Kidney capillary endothelial cell (primary cell): ENCODE measurements at regions not wholly inside any gene's neighbourhood (a gene's known extent, or its start where the extent isn't known, plus 50 kb on each side); places are given as distances from the start of the nearest gene placed in this dataset.
A peak's percentile ranks its signal among the peaks of the same experiment; 100 is the strongest.
"Not testable (repeated sequence)": the region's sequence is repeated elsewhere in the genome, so short reads cannot be mapped to it uniquely, and the experiment has no call there.

Source experiments
- DNase-seq: peaks from one replicate; pipeline ENCODE4 v3.0.0-alpha.2; 2018; ENCODE audit warnings: low spot score

DNA sequence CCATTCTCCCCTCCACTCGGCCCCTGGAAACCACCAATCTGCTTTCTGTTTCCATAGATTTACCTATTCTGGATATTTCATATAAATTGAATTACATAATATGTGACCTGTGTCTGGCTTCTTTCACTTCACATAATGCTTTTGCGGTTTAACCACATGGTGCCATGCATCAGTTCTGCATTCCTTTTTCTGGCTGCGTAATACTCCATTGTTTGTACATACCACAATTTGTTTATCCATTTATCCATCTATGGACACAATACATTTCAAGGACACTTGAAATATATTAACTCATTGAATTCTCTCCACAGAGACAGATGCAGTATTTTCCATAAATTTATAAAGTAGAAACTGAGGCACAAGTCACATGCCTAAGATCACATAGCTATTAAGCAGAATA, 110.3 kb upstream of the ETV6 start:
- DNase-seq: no peak

GRCh38 chr12:11540156-11540555, 109.3 kb upstream of the ETV6 start:
- DNase-seq: no peak

DNA sequence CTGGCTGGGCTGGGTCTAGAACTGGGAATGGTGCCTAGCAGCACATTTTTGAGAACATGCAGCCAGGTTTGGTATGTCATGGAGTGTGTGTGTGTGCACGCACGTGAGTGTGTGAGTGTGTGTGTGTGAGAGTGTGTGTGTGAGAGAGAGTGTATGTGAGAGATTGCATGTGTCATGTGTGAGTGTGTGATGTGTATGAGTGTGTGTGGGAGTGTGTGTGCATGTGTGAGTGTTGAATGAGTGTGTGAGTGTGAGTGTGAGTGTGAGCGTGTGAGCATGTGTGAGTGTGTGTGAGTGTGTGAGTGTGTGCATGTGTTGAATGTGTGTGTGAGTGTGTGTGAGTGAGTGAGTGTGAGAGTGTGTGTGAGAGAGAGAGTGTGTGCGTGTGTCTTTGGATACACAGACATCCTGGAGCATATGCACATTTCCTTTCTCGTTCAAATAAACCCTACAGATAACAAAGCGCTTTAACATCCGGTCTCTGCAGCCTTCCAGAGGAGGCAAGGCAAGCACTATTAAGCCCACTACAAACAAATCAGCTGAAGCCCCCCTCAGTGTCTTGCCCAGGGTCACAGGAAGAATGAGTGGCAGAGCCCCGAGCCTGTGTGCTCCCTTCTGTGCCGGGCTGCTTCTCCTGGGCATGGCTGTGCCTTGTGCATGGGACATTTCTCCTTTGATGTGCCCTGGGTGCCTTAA, 108.7 kb upstream of the ETV6 start:
- DNase-seq: no peak

- DNase-seq: no peak
Measured at GRCh38 chr12:11542599-11542998, 106.9 kb upstream of the ETV6 start.

GRCh38 chr12:11543457-11544158, 105.9 kb upstream of the ETV6 start:
- DNase-seq: no peak

DNA sequence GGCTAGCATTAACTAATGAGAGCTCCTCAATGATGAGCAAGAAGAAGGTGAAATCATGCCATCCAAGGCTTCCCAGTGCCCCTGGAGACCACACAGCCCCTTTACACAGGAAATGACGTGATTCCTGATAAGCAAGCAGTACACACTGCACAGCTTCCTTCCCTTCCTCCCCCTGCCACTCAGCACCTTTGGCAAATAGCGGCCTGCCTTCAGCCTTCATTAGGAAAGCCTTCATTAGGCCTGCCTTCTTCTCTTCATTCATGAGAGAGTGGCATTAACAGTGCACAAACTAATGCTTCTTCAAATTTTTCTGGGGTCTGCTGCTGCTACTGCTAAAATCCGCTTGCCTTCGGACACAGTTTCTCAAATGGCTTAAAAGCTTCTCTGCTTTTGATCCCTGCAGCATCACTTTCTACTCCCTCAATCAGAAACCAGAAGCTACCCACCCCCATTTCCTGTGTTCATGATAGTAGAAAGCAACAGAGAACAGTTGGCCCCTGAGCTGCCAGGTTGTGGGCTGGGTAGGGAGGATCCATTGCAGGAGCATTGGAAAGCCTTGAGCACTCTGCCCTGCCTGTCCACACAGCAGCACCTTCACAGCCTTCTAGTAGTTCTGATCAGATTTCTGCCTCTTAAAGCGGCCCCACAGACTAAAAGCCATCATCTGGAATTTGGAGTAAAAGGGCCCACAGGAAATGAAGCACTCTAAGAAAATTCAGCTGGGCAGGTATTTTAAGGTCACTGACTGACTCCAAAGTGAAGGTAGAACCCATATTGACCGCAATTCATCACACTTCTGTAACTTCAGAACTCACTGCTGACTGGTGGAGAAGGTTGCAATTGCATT, 103.8 kb upstream of the ETV6 start:
- peak; percentile 19 for DNase-seq

- not testable (repeated sequence) for DNase-seq
Measured at GRCh38 chr12:11546582-11547270, 102.7 kb upstream of the ETV6 start.

- not testable (repeated sequence) for DNase-seq
Measured at GRCh38 chr12:11547271-11547646, 102.2 kb upstream of the ETV6 start.

- no peak for DNase-seq
Measured at GRCh38 chr12:11549119-11549518, 100.4 kb upstream of the ETV6 start.

DNA sequence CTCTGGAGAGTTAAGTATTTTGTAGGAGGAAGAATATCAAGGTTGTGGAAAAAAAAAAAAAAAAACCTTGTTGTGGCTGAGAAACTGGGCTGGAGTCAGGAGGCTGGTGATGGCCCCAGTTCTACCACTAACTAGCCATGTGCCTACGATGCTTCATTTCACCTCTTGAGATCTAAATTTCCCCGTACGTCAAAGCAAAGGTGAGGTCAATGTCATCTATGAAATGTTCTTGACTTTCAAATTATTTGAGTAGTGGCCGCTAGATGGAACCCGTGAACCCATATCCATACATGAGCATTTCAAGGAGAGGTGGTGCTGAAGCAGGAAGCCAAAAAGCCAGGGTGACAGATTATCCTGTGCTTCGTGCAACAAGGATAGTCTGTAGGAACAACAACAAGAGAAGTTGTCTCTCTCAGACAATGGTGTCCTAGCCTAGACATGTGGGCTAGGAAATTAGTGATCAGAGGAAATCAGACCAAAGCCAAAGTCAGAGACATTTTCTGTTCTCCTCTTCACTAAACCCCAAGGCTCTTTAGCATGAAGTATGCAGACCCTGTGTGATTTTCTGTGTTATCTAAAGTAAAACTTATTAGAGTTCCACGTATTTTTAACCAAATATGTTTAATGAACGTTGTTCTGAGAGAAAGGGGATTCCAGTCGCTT, 95.5 kb upstream of the ETV6 start:
- peak; percentile 60 for DNase-seq

- DNase-seq: no peak
Measured at GRCh38 chr12:11555195-11555594, 94.3 kb upstream of the ETV6 start.

DNA sequence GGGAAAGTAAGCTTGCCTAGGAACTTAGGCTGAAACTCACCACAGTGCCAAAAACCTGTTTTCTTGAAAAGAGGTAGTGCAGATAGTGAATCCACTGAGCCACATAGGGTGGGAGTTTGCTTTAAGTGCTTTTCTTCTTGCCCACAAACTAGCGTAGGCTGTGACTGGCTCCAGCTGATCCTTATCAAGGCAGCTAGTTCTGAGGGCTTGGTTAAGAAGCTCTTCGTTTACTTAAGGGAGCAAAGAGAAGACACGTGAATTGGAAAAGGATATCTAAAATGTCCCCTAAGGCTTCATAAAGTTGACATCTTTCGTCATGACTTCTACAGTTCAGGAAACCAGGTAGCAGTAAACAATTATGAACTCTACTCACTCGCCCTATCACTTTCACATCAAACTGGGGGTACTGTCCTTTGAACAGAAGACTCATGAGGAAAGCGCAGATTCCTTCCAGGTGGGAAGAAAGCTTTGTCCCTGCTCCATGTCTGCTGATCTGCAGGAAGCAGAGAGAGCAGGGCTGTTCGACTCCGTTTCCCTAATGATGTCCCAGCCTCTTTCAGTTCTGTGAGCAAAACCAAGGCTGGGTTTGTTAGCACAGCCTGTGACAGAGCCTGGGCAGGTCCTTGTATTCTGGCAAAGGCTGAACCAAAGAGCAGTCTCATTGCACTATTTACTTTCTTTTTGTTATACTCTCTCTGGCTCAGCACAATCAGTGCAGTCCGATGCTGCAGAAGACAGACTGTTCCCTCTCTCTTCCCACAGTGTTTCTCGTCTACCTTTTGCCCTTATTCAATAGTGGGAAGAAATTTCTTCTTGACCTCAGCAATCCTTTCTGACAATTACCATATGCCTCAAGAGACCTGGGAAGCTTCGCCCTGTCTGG, 93.5 kb upstream of the ETV6 start:
- no peak for DNase-seq

GRCh38 chr12:11556682-11557081, 92.8 kb upstream of the ETV6 start:
- no peak for DNase-seq

DNA sequence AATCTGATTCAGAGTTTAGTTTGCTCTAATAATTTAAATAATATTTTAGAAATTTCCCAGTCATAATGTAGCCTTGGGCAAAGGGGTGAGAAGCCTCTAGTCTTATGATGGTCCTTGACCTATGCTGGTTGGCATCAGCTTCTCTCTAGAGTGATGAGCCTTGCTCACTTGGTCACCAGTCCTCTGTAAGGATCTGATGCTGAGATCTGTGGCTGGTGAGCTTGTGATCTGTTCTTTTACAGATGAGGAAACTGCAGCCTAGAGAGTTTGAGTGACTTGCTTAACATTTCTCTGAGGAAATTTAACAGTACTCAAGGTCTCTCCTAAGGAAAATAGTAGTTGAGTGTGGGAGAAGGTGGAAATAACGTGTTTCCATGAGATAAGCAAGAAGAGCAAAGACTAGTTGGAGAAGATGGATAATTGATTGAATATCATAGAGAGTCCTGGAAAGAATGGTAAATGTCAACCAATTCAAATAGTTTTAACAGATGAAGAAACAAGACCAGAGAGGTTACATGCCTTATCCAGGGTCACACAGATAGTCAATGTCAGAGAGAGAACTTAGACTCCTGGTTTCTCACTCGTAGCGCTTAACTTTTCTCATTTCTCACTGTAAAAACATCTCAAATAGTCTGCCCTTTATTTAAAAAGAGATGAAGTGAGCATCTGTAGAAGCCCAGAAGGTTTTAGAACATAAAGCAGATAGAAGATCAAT, 89.7 kb upstream of the ETV6 start:
- DNase-seq: no peak

DNA sequence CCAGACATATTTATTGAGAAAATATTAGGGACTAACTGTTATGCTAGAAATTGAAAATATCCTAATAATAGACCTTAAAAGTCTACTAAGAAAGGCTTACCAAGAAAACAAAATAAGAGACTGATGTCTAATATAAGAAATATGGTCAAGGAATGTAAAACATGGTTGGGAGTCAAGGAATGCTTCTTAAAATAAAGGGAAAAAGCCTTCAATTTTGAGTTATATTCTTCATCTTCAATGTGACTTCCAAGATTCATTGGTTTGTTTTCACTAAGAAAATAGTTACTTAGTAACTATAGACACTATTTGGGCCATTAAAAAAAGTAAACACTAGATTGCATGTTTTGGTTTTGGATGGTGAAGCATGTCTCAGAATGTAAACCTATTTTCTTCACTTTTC, 88.1 kb upstream of the ETV6 start:
- no peak for DNase-seq

- DNase-seq: no peak
Measured at GRCh38 chr12:11563785-11564739, 85.4 kb upstream of the ETV6 start.

DNA sequence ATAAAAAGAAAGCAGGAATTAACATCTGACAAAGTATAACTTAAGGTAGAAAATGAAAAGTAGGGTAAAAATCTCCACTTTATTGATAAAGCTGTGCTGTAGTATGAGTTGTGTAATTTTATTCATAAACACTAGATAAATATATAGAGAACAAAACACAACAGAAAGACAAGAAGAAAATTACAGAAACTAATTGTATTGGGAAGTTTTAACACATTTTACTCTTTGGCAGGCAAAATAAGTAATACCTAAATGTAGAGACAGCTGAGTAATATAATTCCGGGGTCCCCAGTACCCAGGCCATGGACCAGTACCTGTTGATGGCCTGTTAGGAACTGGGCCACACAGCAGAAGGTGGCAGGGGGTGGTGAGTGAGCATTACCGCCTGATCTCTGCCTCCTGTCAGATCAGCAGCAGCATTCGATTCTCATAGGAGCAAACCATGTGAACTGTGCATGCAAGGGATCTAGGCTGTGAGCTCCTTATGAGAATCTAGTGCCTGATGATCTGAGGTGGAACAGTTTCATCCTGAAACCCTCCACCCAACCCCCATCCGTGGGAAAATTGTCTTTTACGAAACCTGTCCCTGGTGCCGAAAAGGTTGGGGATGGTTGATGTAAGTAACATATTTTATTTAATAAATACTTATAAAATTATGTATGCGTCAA, 84.4 kb upstream of the ETV6 start:
- no peak for DNase-seq

DNA sequence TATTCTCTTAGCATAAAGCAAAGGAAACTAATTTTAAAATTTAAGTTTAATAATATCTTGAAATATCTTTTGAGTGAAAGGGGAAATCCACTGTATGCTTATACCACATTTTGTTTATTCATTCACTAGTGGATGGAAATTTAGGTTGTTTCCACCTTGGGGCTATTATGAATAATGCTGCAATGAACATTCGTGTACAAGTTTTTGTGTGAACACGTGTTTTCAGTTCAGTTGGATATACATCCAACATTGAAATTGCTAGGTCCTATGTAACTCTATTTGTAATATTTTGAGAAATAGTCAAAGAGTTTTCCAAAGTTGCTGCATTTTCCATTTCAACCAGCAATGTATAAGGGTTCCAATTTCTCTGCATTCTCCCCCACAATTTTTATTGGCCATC, 83.7 kb upstream of the ETV6 start:
- no peak for DNase-seq
